ENCODE measurements at regions not wholly inside any gene's neighbourhood (a gene's known extent, or its start where the extent isn't known, plus 50 kb on each side); places are given as distances from the start of the nearest gene placed in this dataset.

DNA sequence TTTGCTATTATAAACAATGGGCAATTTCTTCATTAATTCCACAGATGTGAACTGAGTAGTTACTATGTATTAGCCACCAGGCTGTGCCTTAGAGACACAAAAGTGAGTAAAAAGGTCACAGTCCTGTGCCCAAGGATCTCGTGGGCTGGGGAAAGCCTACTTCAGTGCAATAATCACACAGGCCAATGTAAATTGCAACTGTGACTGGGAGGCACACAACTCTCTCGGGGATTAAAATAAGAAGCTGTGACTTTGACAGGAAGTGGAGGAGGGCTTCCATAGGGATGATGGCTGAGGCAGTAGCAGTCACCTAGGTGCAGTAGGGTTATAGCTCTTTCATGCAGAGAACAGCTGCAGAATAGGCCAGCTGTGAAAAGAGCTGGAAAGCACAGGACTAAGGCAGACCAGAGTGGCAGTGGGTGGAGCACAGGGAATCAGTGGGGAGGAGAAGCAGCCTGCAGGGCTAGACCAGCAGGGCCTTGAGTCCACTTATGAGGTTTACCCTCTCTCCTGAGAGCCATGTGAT lies 121.9 kb downstream of the MAB21L3 start:
- Histone ChIP-seq H3K27ac (no peak overlapping the region), H3K9me3 (replicated peaks in 1 of 3) (no peaks in the 10 kb centered on the region), H3K27me3 (no peaks in the 10 kb centered on the region), H3K4me1 (replicated peaks in 1 of 2) (no peaks in the 10 kb centered on the region), H3K4me3 (no peak overlapping the region), H3K36me3 (replicated peaks in 1 of 2) (no peaks in the 10 kb centered on the region)
- intact Hi-C loops (cut with DNase I), result no loop called here
- 38 to 56% (median 38%) methylated on average over 2 of the region's 2 CpGs for WGBS, 4 donors
- DNase-seq, result peak in 1 of 7 donors; percentile 5
- no peak for TF ChIP-seq POLR2A (IDR thresholded peaks at IDR 0.05)
- TF ChIP-seq CTCF (IDR thresholded peaks at IDR 0.05), result peak in 3 of 6 experiments; percentile 8 to 23 (median 15)

GRCh38 chr1:116234429-116234828 lies 123.2 kb downstream of the MAB21L3 start:
- no peaks in the 10 kb centered on the region for H3K36me3 ChIP-seq (replicated peaks in 1 of 2)
- intact Hi-C loops (cut with DNase I), result no loop called here
- H3K4me1 ChIP-seq (replicated peaks in 1 of 2), result no peaks in the 10 kb centered on the region
- H3K4me3 ChIP-seq, result no peak overlapping the region
- DNase-seq, result no peak
- no peak overlapping the region for H3K27ac ChIP-seq
- no peaks in the 10 kb centered on the region for H3K27me3 ChIP-seq
- no peak for TF ChIP-seq CTCF (IDR thresholded peaks at IDR 0.05)
- no peak for TF ChIP-seq POLR2A (IDR thresholded peaks at IDR 0.05)
- 87 to 95% (median 94%) methylated on average over 5 of the region's 5 CpGs for WGBS, 4 donors
- H3K9me3 ChIP-seq (replicated peaks in 1 of 3), result no peaks in the 10 kb centered on the region

DNA sequence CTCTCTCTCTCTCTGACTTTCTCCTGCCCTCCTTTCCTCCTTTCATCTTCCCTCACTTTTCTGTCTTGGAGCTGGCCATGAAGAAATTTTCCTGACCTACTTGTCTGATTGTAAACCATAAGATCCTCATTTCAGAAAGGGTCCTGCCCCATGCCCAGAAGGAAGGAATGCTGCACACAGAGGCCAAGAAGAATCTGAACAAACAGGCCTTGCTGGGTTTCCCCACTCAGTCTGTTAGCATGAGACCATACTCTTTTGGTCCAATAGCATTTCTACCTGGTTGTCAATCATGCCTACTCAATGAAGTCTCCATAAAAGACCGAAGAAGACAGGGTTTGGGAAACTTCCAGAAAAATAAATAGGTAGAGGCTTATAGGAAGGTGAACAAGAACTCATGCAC lies 128.7 kb downstream of the MAB21L3 start:
- Histone ChIP-seq H3K4me3 (no peak overlapping the region), H3K9me3 (replicated peaks in 1 of 3) (no peaks in the 10 kb centered on the region), H3K4me1 (replicated peaks in 1 of 2) (no peaks in the 10 kb centered on the region), H3K27me3 (no peaks in the 10 kb centered on the region), H3K27ac (no peak overlapping the region), H3K36me3 (replicated peaks in 1 of 2) (no peaks in the 10 kb centered on the region)
- 84 to 100% (median 91%) methylated on average over 1 of the region's 1 CpG for WGBS, 4 donors
- intact Hi-C loops (cut with DNase I), result no loop called here
- no peak for TF ChIP-seq POLR2A (IDR thresholded peaks at IDR 0.05)
- no peak for TF ChIP-seq CTCF (IDR thresholded peaks at IDR 0.05)
- no peak for DNase-seq

DNA sequence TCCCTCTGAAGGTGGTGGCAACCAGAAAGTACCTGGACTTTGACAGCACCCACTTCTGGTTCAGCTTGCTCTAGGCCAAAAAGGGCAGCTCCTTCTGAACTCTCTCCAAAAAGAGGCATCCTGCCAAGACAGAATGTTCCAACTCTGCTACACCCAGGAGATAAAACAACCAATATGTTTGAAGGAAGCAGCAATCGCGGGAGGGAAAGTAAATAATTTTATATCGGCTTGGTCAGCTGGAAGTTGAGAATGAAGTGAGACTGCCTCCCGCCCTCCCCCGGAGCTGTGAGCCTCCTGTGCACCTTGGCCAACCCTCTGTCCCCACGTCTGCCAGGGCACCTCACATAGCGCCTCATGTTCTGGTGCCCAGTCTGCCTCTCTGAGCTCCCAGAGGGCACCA lies 130.3 kb upstream of the ATP1A1 start:
- 71 to 86% (median 83%) methylated on average over 6 to 7 of the region's 7 CpGs for WGBS, 4 donors
- Histone ChIP-seq H3K27me3 (no peaks in the 10 kb centered on the region), H3K4me3 (no peak overlapping the region), H3K4me1 (replicated peaks in 1 of 2) (no peaks in the 10 kb centered on the region), H3K9me3 (replicated peaks in 1 of 3) (no peaks in the 10 kb centered on the region), H3K27ac (no peak overlapping the region), H3K36me3 (replicated peaks in 1 of 2) (no peaks in the 10 kb centered on the region)
- no peak for DNase-seq
- TF ChIP-seq POLR2A (IDR thresholded peaks at IDR 0.05) (no peak), CTCF (IDR thresholded peaks at IDR 0.05) (no peak)
- intact Hi-C loops (cut with DNase I), result no loop called here
